Heart right ventricle (tissue), 16 donors: ENCODE measurements at regions not wholly inside any gene's neighbourhood (a gene's known extent, or its start where the extent isn't known, plus 50 kb on each side); places are given as distances from the start of the nearest gene placed in this dataset.
A peak's percentile ranks its signal among the peaks of the same experiment; 100 is the strongest.

Experiments
- ATAC-seq, 8 donors: fragments of 200-7000 bp; cut with Tn5 transposase; one replicate each; pipeline ENCODE4 v1.9.1; 2020; ENCODE audit warnings: mild to moderate bottlenecking in 8 of 8, moderate library complexity in 8 of 8, moderate number of reproducible peaks in 1 of 8
- DNase-seq, 2 donors: peaks; one replicate each; pipeline ENCODE4 v3.0.0-alpha.2; 2020
- H3K27ac ChIP-seq, 10 donors: fragments of 200-600 bp; sonication (generic) in 2 of 10; one replicate each; pipeline versions ENCODE4 v1.5.0 to v1.8.0; 2020 to 2022; ENCODE audit warnings: mild to moderate bottlenecking in 3 of 10
- H3K27me3 ChIP-seq, 7 donors: fragments of 200-600 bp; one replicate each; pipeline ENCODE4 v1.8.0; 2021 to 2022; ENCODE audit warnings: mild to moderate bottlenecking in 2 of 7
- H3K36me3 ChIP-seq, 9 donors: fragments of 200-600 bp; sonication (generic) in 1 of 9; one replicate each; pipeline versions ENCODE4 v1.5.0 to v1.8.0; 2020 to 2022; ENCODE audit warnings: mild to moderate bottlenecking in 2 of 9
- H3K4me1 ChIP-seq, 9 donors: fragments of 200-600 bp; sonication (generic) in 1 of 9; one replicate each; pipeline versions ENCODE4 v1.5.0 to v1.8.0; 2020 to 2022; ENCODE audit warnings: mild to moderate bottlenecking in 4 of 9
- H3K4me3 ChIP-seq, 10 donors: fragments of 200-600 bp; sonication (generic) in 2 of 10; one replicate each; pipeline versions ENCODE4 v1.5.0 to v1.8.0; 2020 to 2022; ENCODE audit warnings: mild to moderate bottlenecking in 7 of 10, moderate library complexity in 2 of 10
- H3K9me3 ChIP-seq, 11 donors: fragments of 200-600 bp in 10 of 11; sonication (generic) in 2 of 11; one replicate each; pipeline versions ENCODE4 v1.5.0 to v1.8.0; 2013 to 2022; ENCODE audit warnings: mild to moderate bottlenecking in 2 of 11, control low read depth in 1 of 11, moderate library complexity in 1 of 11
- WGBS, 2 donors: extraction: QIAGEN DNeasy Blood & Tissue Kit; methylation state at CpG; one replicate each; pipeline ENCODE4 v1.1.7; 2013; ENCODE audit warnings: inconsistent platforms in 1 of 2; 5-methylcytosine and 5-hydroxymethylcytosine counted together
- intact Hi-C, 10 donors: fragments of 100-400 bp; cut with DNase I; formaldehyde crosslinking; loops; one replicate each; pipeline versions ENCODE4 v1.11.1 to v1.14.2; 2022
- TF ChIP-seq, protein P1 (sequence below), 9 donors: fragments of 200-600 bp; sonication (generic) in 2 of 9; IDR thresholded peaks; one replicate each; pipeline versions ENCODE4 v1.5.0 to v1.8.0; 2021 to 2022; ENCODE audit warnings: antibody characterized with exemption in 9 of 9, mild to moderate bottlenecking in 5 of 9, moderate library complexity in 1 of 9
- donor health status: Arrhythmogenic right ventricular cardiomyopathy.
- donor health status: ischemic (EF 13 %, LVEDD 7.1; RV severe dilation, severe dysfunction).
- donor health status: healthy with polysubstance abuse.
- donor health status: DM: no; HTN: yes; CAD: no.
- donor health status: DM: no; HTN: no; CAD: no.
- donor health status: ischemic (EF 25% LVEDD 6.9; RV normal size, moderate dysfunction).
- donor health status: ischemic (EF 25% LVEDD 5.7; RV mildly dilated, moderate dysfunction).
- donor health status: healthy.
- donor health status: DM: yes; HTN: yes; CAD: no.
- donor health status: Ischemic cardiomyopathy.
- donor health status: ischemic (EF 35%, LVEDD 5.7; RV mildly dilated, moderate dysfunction).
- donor health status: nonischemic (EF 11% LVEDD 7.7; RV severe dilation, severe dysfunction).
- donor health status: DM: yes; HTN: yes; CAD: no.
- donor health status: PGD.
- donor health status: ischemic (EF 29% LVEDD 5.4; RV normal size, mild dysfunction).
- donor health status: nonischemic (EF 23%, LVEDD 6.1; RV moderate dilation, normal function).

DNA sequence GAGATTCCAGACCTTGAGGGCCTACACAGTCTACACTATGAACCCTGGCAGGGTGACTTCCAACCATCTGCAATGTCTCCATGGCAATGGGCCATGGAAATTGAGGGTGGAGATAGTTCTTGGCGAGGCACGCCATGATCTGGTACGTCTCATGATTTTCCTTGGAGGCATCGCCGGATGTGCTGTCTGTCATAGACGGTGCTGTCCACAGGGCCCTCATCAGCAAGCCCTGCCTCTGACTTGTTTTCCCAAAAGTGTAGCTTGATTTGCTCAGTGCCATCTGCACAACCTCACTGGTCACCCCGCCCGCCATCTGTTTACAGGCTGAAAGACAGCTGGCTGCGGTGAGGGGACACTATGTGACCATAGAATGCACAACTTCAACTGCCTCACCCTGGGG lies 73.5 kb downstream of the BOD1 start:
- intact Hi-C loops = no loop called here
- no peaks in the 10 kb centered on the region for H3K27me3 ChIP-seq
- no peak overlapping the region for H3K4me3 ChIP-seq
- ATAC-seq = peak in 6 of 8 donors; percentile 14 to 68 (median 30)
- no peaks in the 10 kb centered on the region for H3K36me3 ChIP-seq
- TF ChIP-seq, protein P1, sequence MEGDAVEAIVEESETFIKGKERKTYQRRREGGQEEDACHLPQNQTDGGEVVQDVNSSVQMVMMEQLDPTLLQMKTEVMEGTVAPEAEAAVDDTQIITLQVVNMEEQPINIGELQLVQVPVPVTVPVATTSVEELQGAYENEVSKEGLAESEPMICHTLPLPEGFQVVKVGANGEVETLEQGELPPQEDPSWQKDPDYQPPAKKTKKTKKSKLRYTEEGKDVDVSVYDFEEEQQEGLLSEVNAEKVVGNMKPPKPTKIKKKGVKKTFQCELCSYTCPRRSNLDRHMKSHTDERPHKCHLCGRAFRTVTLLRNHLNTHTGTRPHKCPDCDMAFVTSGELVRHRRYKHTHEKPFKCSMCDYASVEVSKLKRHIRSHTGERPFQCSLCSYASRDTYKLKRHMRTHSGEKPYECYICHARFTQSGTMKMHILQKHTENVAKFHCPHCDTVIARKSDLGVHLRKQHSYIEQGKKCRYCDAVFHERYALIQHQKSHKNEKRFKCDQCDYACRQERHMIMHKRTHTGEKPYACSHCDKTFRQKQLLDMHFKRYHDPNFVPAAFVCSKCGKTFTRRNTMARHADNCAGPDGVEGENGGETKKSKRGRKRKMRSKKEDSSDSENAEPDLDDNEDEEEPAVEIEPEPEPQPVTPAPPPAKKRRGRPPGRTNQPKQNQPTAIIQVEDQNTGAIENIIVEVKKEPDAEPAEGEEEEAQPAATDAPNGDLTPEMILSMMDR (IDR thresholded peaks at IDR 0.05) = no peak
- WGBS, 2 donors = 79 to 82% methylated on average over 9 of the region's 9 CpGs
- no peaks in the 10 kb centered on the region for H3K9me3 ChIP-seq
- no peak for DNase-seq
- H3K27ac ChIP-seq = no peak overlapping the region
- H3K4me1 ChIP-seq = peaks cover 0 to 13% (median 0%) of the 10 kb centered on the region in 9 donors

DNA sequence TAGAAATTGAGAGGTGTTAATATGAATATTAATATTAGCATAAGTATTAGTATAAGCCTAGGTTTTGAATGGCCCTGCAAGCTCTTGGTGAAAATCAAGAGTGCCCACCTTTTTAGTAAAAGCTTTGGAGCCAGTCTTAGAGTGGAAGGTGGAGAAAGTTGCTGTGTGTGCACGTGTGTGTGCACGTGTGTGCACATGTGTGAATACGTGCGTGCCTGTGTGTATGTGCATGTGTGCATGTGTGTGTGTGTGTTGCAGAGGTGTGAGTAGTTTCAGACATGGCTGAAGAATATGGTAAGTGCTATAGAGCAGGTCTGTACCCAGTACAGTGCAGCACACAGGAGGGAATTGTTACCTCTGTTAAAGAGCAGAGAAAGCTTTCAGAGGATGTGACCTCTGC lies 74.3 kb downstream of the BOD1 start:
- peak in 1 of 8 donors; percentile 20 for ATAC-seq
- no peaks in the 10 kb centered on the region for H3K27me3 ChIP-seq
- no peak overlapping the region for H3K4me3 ChIP-seq
- H3K9me3 ChIP-seq = no peaks in the 10 kb centered on the region
- peaks cover 0 to 16% (median 0%) of the 10 kb centered on the region in 9 donors for H3K4me1 ChIP-seq
- no peak overlapping the region for H3K27ac ChIP-seq
- WGBS, 2 donors = 87 to 90% methylated on average over 4 of the region's 4 CpGs
- TF ChIP-seq, protein P1 (IDR thresholded peaks at IDR 0.05) = no peak
- H3K36me3 ChIP-seq = no peaks in the 10 kb centered on the region
- no peak for DNase-seq
- intact Hi-C loops = no loop called here

DNA sequence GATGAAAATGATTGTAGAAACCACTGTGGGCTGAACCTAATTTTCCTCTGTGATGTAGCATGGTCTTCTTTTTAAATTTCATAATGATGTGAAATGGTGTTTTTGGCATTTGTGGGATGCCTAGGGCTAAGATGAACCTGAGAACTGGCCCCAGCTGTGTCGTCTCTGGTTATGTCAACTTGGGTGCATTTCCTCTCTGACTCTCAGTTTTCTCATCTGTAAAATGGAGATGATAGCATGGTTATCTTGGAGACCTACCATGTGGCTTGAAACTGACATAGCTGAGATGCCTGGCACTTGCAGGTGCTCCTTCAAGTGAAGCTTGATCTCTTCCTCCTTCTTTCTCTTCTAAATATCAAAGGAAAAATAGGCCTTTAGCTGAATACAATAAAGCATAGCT lies 77.8 kb downstream of the BOD1 start:
- H3K27me3 ChIP-seq = no peaks in the 10 kb centered on the region
- ATAC-seq (no peak), DNase-seq (no peak)
- TF ChIP-seq, protein P1 (IDR thresholded peaks at IDR 0.05) = no peak
- no peaks in the 10 kb centered on the region for H3K36me3 ChIP-seq
- no peak overlapping the region for H3K4me3 ChIP-seq
- intact Hi-C loops = loop anchor here in 1 of 10 donors (5.0 kb wide), 1 partner anchor 41 kb away; no protein-coding TSS in a partner anchor
- H3K9me3 ChIP-seq = no peaks in the 10 kb centered on the region
- WGBS, 2 donors = 76 to 81% methylated on average over 1 of the region's 1 CpG
- peaks cover 0 to 16% (median 0%) of the 10 kb centered on the region in 9 donors for H3K4me1 ChIP-seq
- peak overlapping the region in 6 of 10 donors; percentile 61 to 82 (median 77) for H3K27ac ChIP-seq

DNA sequence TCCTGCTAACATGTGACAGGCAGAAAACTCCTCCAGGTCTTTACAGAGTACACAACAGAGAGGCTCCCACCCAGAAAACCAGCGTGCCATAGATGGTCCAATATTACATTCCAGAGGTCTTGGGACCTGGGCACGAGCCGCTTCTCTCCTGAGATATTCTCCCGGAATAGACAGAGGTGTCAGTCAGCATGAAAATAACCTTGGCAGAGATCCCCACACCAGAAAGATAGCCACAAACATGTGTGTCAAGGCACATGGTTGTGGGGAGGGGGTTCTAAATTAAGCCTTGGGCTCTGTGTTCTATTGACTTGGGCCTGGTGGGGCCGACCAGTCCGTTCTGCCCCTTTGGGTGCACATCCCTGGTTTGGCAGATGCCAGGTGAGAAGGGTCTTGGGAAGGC lies 78.4 kb downstream of the BOD1 start:
- Histone ChIP-seq H3K9me3 (no peaks in the 10 kb centered on the region), H3K36me3 (no peaks in the 10 kb centered on the region), H3K4me1 (peaks cover 0 to 16% (median 0%) of the 10 kb centered on the region in 9 donors), H3K27ac (peak overlapping the region in 6 of 10 donors; percentile 61 to 82 (median 77)), H3K4me3 (no peak overlapping the region), H3K27me3 (no peaks in the 10 kb centered on the region)
- DNase-seq = peak in 1 of 2 donors; percentile 75
- intact Hi-C loops = loop anchor here in 1 of 10 donors (5.0 kb wide), 1 partner anchor 41 kb away; no protein-coding TSS in a partner anchor
- TF ChIP-seq, protein P1 (IDR thresholded peaks at IDR 0.05) = no peak
- peak; percentile 70 to 96 (median 89) for ATAC-seq
- WGBS, 2 donors = 37 to 59% methylated on average over 6 of the region's 6 CpGs
